ENCODE measurements at regions not wholly inside any gene's neighbourhood (a gene's known extent, or its start where the extent isn't known, plus 50 kb on each side); places are given as distances from the start of the nearest gene placed in this dataset.

- TF ChIP-seq POLR2AphosphoS5 (IDR thresholded peaks at IDR 0.05) = no peak
- TF ChIP-seq, protein P1, sequence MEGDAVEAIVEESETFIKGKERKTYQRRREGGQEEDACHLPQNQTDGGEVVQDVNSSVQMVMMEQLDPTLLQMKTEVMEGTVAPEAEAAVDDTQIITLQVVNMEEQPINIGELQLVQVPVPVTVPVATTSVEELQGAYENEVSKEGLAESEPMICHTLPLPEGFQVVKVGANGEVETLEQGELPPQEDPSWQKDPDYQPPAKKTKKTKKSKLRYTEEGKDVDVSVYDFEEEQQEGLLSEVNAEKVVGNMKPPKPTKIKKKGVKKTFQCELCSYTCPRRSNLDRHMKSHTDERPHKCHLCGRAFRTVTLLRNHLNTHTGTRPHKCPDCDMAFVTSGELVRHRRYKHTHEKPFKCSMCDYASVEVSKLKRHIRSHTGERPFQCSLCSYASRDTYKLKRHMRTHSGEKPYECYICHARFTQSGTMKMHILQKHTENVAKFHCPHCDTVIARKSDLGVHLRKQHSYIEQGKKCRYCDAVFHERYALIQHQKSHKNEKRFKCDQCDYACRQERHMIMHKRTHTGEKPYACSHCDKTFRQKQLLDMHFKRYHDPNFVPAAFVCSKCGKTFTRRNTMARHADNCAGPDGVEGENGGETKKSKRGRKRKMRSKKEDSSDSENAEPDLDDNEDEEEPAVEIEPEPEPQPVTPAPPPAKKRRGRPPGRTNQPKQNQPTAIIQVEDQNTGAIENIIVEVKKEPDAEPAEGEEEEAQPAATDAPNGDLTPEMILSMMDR (IDR thresholded peaks at IDR 0.05) = no peak
Measured at GRCh38 chr7:1291357-1291689, 58.7 kb downstream of the UNCX start.
